K562 (cell line): ENCODE measurements at regions not wholly inside any gene's neighbourhood (a gene's known extent, or its start where the extent isn't known, plus 50 kb on each side); places are given as distances from the start of the nearest gene placed in this dataset.
A peak's percentile ranks its signal among the peaks of the same experiment; 100 is the strongest.

Experiments used
- ATAC-seq: fragments of 200-7000 bp; cut with Tn5 transposase; 3 replicates; pipeline ENCODE4 v1.9.1; 2020; ENCODE audit warnings: moderate library complexity
- BruUV-seq: library from RNA; stranded (reverse); fragments of 400-500 nt; replicated peaks from 2 replicates; lab custom pipeline; 2021; lab: Mats Ljungman, UMichigan
- CTCF ChIA-PET: fragments of 300-600 bp; formaldehyde crosslinking; extraction: SDS; loops from one replicate; lab custom pipeline; 2021; ENCODE audit warnings: low intra/inter-chr PET ratio; lab: Yijun Ruan, JAX
- POLR2A ChIA-PET: fragments of 300-600, 350-650 bp; sonication (Branson Sonifier 250); formaldehyde crosslinking; extraction: SDS; loops from one replicate; lab custom pipeline; 2021; ENCODE audit warnings: antibody characterized with exemption, inconsistent platforms; lab: Yijun Ruan, JAX
- DNase-seq, 4 experiments: peaks; one replicate each; pipeline versions ENCODE4 v3.0.0 to v3.0.0-alpha.2; 2011 to 2018; ENCODE audit warnings: low spot score in 3 of 4, mixed read lengths in 3 of 4; ENCODE audit errors: extremely low read depth in 1 of 4
- FAIRE-seq: peaks from 2 replicates; lab custom pipeline; 2011; peaks lifted over from hg19 to GRCh38; lab: Jason Lieb, UNC
- H2AFZ ChIP-seq: 2 replicates; pipeline ENCODE4 v1.6.0; 2011; ENCODE audit warnings: low read depth, low read length, control low read depth, inconsistent platforms
- H3K27ac ChIP-seq: fragments of 200-600 bp; 3 replicates; pipeline ENCODE4 v1.8.0; 2011; ENCODE audit warnings: low read depth, mild to moderate bottlenecking, control low read depth, inconsistent platforms, low read length, moderate library complexity, mixed read lengths; ENCODE audit errors: extremely low read depth
- H3K27me3 ChIP-seq, 2 experiments: fragments of 300-600 bp in 1 of 2; 2 replicates in 1 of 2; 3 replicates in 1 of 2; pipeline versions ENCODE4 v1.6.0 to v1.8.0; 2011; ENCODE audit warnings: inconsistent platforms in 2 of 2, low read length in 2 of 2, mild to moderate bottlenecking in 1 of 2, mixed read lengths in 1 of 2, moderate library complexity in 1 of 2; ENCODE audit not compliant: control insufficient read depth in 2 of 2, insufficient read depth in 2 of 2
- H3K36me3 ChIP-seq: fragments of 300-600 bp; 3 replicates; pipeline ENCODE4 v1.8.0; 2011; ENCODE audit warnings: mild to moderate bottlenecking, low read length, inconsistent platforms; ENCODE audit not compliant: control insufficient read depth, insufficient read depth
- H3K4me1 ChIP-seq, 2 experiments: fragments of 200-600 bp in 1 of 2; replicated peaks in 1 of 2; 2 replicates in 1 of 2; 3 replicates in 1 of 2; pipeline versions ENCODE4 v1.5.1 to v1.8.0; 2011; ENCODE audit warnings: inconsistent platforms in 2 of 2, low read length in 2 of 2, mild to moderate bottlenecking in 1 of 2, mixed read lengths in 1 of 2, moderate library complexity in 1 of 2; ENCODE audit not compliant: control insufficient read depth in 2 of 2, insufficient read depth in 2 of 2
- H3K4me2 ChIP-seq: 2 replicates; pipeline ENCODE4 v1.6.1; 2011; ENCODE audit warnings: low read length, control low read depth, inconsistent platforms, mixed read lengths; ENCODE audit not compliant: insufficient read depth
- H3K4me3 ChIP-seq: fragments of 200-600 bp; sonication (generic), shearing (Covaris generic); 2 replicates; pipeline ENCODE4 v1.5.1; 2016; ENCODE audit warnings: control low read depth, inconsistent platforms
- H3K79me2 ChIP-seq: fragments of 200-600 bp; 3 replicates; pipeline ENCODE4 v1.8.0; 2011; ENCODE audit warnings: low read length, inconsistent platforms; ENCODE audit not compliant: control insufficient read depth, insufficient read depth
- H3K9ac ChIP-seq, 2 experiments: 2 replicates each; pipeline versions ENCODE4 v1.6.0 to v1.6.1; 2011; ENCODE audit warnings: low read depth in 2 of 2, low read length in 2 of 2, control low read depth in 1 of 2, inconsistent platforms in 1 of 2, mild to moderate bottlenecking in 1 of 2, mixed read lengths in 1 of 2; ENCODE audit not compliant: insufficient read depth in 1 of 2
- H3K9me1 ChIP-seq: one replicate; pipeline ENCODE4 v1.6.0; 2011; ENCODE audit warnings: inconsistent platforms, mild to moderate bottlenecking, low read length, moderate library complexity; ENCODE audit not compliant: control insufficient read depth, insufficient read depth
- H3K9me3 ChIP-seq: replicated peaks from 2 replicates; pipeline ENCODE4 v1.5.1; 2011; ENCODE audit warnings: low read depth, low read length, inconsistent platforms; ENCODE audit not compliant: control insufficient read depth, insufficient read depth
- H4K20me1 ChIP-seq: replicated peaks from 2 replicates; pipeline ENCODE4 v1.6.1; 2011; ENCODE audit warnings: low read length, inconsistent platforms, mixed read lengths; ENCODE audit not compliant: control insufficient read depth, insufficient read depth
- ATF1 ChIP-seq, 2 experiments: fragments of 450-650 bp in 1 of 2; IDR thresholded peaks; 2 replicates each; pipeline ENCODE4 v1.6.1; 2016; ENCODE audit warnings: missing compliant biosample characterization in 1 of 2, missing genetic modification characterization in 1 of 2
- ATF3 ChIP-seq, 2 experiments: fragments of 450-650 bp in 1 of 2; sonication (generic) in 1 of 2; formaldehyde crosslinking in 1 of 2; IDR thresholded peaks in 1 of 2; conservative IDR thresholded peaks in 1 of 2; 2 replicates each; pipeline versions ENCODE4 v1.6.1 to v1.8.1; 2016 to 2023; ENCODE audit warnings: mild to moderate bottlenecking in 2 of 2, moderate library complexity in 2 of 2, inconsistent platforms in 1 of 2, missing genetic modification reagents in 1 of 2
- KDM2B ChIP-seq: fragments of 250-450 bp; sonication (Bioruptor Pico); IDR thresholded peaks from 2 replicates; pipeline ENCODE4 v1.8.0; 2021; ENCODE audit warnings: mild to moderate bottlenecking, moderate library complexity
- LEF1 ChIP-seq: fragments of 450-650 bp; IDR thresholded peaks from 2 replicates; pipeline ENCODE4 v1.6.1; 2016; ENCODE audit warnings: mild to moderate bottlenecking
- RAD21 ChIP-seq, 2 experiments: fragments of 250-450 bp in 1 of 2; fragments of 450-650 bp in 1 of 2; sonication (Bioruptor Pico) in 1 of 2; formaldehyde crosslinking in 1 of 2; IDR thresholded peaks in 1 of 2; conservative IDR thresholded peaks in 1 of 2; 2 replicates each; pipeline versions ENCODE4 v1.4.0 to v1.8.0; 2020 to 2022; ENCODE audit warnings: mild to moderate bottlenecking in 2 of 2, moderate library complexity in 1 of 2
- ZNF146 ChIP-seq: IDR thresholded peaks from one replicate; pipeline ENCODE4 v1.6.1; 2018; ENCODE audit warnings: missing compliant biosample characterization; ENCODE audit not compliant: unreplicated experiment
- WGBS: fragments of 100-300 bp; shearing (Covaris generic); methylation state at CpG from one replicate; pipeline ENCODE4 v1.1.6; 2016; ENCODE audit warnings: low coverage, mixed read lengths; ENCODE audit not compliant: insufficient coverage; ENCODE audit errors: missing lambda C conversion rate; 5-methylcytosine and 5-hydroxymethylcytosine counted together
- in situ Hi-C: fragments of 300-500 bp; cut with MboI; formaldehyde crosslinking; loops from 4 replicates; pipeline ENCODE4 v1.15.0; 2018; ENCODE audit warnings: inconsistent platforms, mixed read lengths
- intact Hi-C: fragments of 100-400 bp; cut with micrococcal nuclease; formaldehyde crosslinking; loops from 2 replicates; pipeline ENCODE4 v1.14.2; 2022

GRCh38 chr2:147642765-147643164 is 202.1 kb upstream of the ACVR2A start:
- TF ChIP-seq ZNF146 (CRISPR knock-in tag) = no peak
- TF ChIP-seq LEF1 = no peak
- Histone ChIP-seq H3K36me3 (no peaks in the 10 kb centered on the region), H3K9me3 (0 out of 2 replicates have a peak, but pooled peaks cover 2% of the 10 kb centered on the region), H3K4me3 (no peak overlapping the region), H3K27ac (no peak overlapping the region), H3K79me2 (no peaks in the 10 kb centered on the region), H3K9ac (no peak overlapping the region), H4K20me1 (no peaks in the 10 kb centered on the region), H3K9me1 (no peaks in the 10 kb centered on the region), H3K4me1 (no peaks in the 10 kb centered on the region), H3K4me2 (no peak overlapping the region), H3K27me3 (no peaks in the 10 kb centered on the region), H2AFZ (no peak overlapping the region)
- intact Hi-C loops (no loop called here), in situ Hi-C loops (no loop called here)
- no TSS peak for BruUV-seq
- 0% methylated on average over 3 of the region's 3 CpGs for WGBS
- DNase-seq (no peak), FAIRE-seq (no peak), ATAC-seq (no peak)
- ChIA-PET POLR2A (no interaction called here), CTCF (no interaction called here)

GRCh38 chr2:147641651-147642050 is 203.2 kb upstream of the ACVR2A start:
- H2AFZ ChIP-seq = no peak overlapping the region
- in situ Hi-C loops (no loop called here), intact Hi-C loops (no loop called here)
- ATAC-seq (no peak), FAIRE-seq (no peak), DNase-seq (no peak)
- H4K20me1 ChIP-seq = no peaks in the 10 kb centered on the region
- H3K4me2 ChIP-seq = no peak overlapping the region
- no peaks in the 10 kb centered on the region for H3K27me3 ChIP-seq
- 0% methylated on average over 3 of the region's 3 CpGs for WGBS
- BruUV-seq = no TSS peak
- no peaks in the 10 kb centered on the region for H3K79me2 ChIP-seq
- H3K9me3 ChIP-seq = 0 out of 2 replicates have a peak, but pooled peaks cover 2% of the 10 kb centered on the region
- H3K9me1 ChIP-seq = no peaks in the 10 kb centered on the region
- TF ChIP-seq RAD21 (CRISPR knock-in tag; conservative IDR thresholded peaks at IDR 0.05 in 1 of 2, IDR thresholded peaks at IDR 0.05 in 1 of 2) (no peak), ATF1 (CRISPR knock-in tag; IDR thresholded peaks at IDR 0.05) (no peak), ATF1 (tag; IDR thresholded peaks at IDR 0.05) (peak; percentile 21; the same call in 1 of the 2 replicates), ATF3 (IDR thresholded peaks at IDR 0.05) (peak; percentile 38; the same call in 1 of the 2 replicates), ATF3 (CRISPR knock-in tag; conservative IDR thresholded peaks at IDR 0.05) (no peak), KDM2B (CRISPR knock-in tag) (no peak)
- CTCF ChIA-PET = no interaction called here
- POLR2A ChIA-PET = no interaction called here
- H3K4me1 ChIP-seq = no peaks in the 10 kb centered on the region
- H3K27ac ChIP-seq = no peak overlapping the region
- no peak overlapping the region for H3K4me3 ChIP-seq
- H3K36me3 ChIP-seq = no peaks in the 10 kb centered on the region
- no peak overlapping the region for H3K9ac ChIP-seq
